KMS-11 (cell line): ENCODE measurements at regions not wholly inside any gene's neighbourhood (a gene's known extent, or its start where the extent isn't known, plus 50 kb on each side); places are given as distances from the start of the nearest gene placed in this dataset.

Source experiments
- H2AFZ ChIP-seq: fragments of 200-600 bp; sonication (generic); 2 replicates; pipeline ENCODE4 v1.6.1; 2016; ENCODE audit warnings: antibody characterized with exemption, mixed run types, low read depth
- H3K27ac ChIP-seq: fragments of 200-600 bp; sonication (generic); 2 replicates; pipeline ENCODE4 v1.6.1; 2016; ENCODE audit warnings: mild to moderate bottlenecking, mixed run types
- H3K27me3 ChIP-seq: fragments of 200-600 bp; sonication (generic); 2 replicates; pipeline ENCODE4 v1.6.1; 2017; ENCODE audit warnings: mild to moderate bottlenecking, low read depth, mixed run types, moderate library complexity; ENCODE audit not compliant: insufficient read depth
- H3K36me3 ChIP-seq: fragments of 200-600 bp; sonication (generic); 2 replicates; pipeline ENCODE4 v1.6.1; 2017; ENCODE audit warnings: mild to moderate bottlenecking, mixed run types; ENCODE audit not compliant: insufficient read depth
- H3K4me1 ChIP-seq: fragments of 200-600 bp; sonication (generic); 2 replicates; pipeline ENCODE4 v1.6.1; 2016; ENCODE audit warnings: mild to moderate bottlenecking, low read depth, mixed run types; ENCODE audit not compliant: poor library complexity, severe bottlenecking
- H3K4me2 ChIP-seq: fragments of 200-600 bp; sonication (generic); 2 replicates; pipeline ENCODE4 v1.7.0; 2016; ENCODE audit warnings: mild to moderate bottlenecking, mixed run types
- H3K4me3 ChIP-seq: fragments of 200-600 bp; sonication (generic); IDR thresholded peaks from 2 replicates; pipeline ENCODE4 v1.6.1; 2017; ENCODE audit warnings: low read depth, low read length, mixed read lengths; ENCODE audit not compliant: insufficient read depth
- H3K79me2 ChIP-seq: fragments of 200-600 bp; sonication (generic); 2 replicates; pipeline ENCODE4 v1.6.1; 2016; ENCODE audit warnings: low read depth, mixed run types; ENCODE audit not compliant: insufficient read depth
- H3K9ac ChIP-seq: fragments of 200-600 bp; sonication (generic); 2 replicates; pipeline ENCODE4 v1.6.1; 2016; ENCODE audit warnings: mild to moderate bottlenecking, mixed run types
- H4K20me1 ChIP-seq: fragments of 200-600 bp; sonication (generic); 2 replicates; pipeline ENCODE4 v1.6.1; 2016; ENCODE audit warnings: mild to moderate bottlenecking, mixed run types; ENCODE audit not compliant: insufficient read depth
- TF ChIP-seq, protein P1 (sequence below): fragments of 200-600 bp; sonication (generic); conservative IDR thresholded peaks from 2 replicates; pipeline ENCODE4 v1.6.1; 2017; ENCODE audit warnings: low read depth, mild to moderate bottlenecking, antibody characterized with exemption, low read length, moderate library complexity, mixed read lengths

DNA sequence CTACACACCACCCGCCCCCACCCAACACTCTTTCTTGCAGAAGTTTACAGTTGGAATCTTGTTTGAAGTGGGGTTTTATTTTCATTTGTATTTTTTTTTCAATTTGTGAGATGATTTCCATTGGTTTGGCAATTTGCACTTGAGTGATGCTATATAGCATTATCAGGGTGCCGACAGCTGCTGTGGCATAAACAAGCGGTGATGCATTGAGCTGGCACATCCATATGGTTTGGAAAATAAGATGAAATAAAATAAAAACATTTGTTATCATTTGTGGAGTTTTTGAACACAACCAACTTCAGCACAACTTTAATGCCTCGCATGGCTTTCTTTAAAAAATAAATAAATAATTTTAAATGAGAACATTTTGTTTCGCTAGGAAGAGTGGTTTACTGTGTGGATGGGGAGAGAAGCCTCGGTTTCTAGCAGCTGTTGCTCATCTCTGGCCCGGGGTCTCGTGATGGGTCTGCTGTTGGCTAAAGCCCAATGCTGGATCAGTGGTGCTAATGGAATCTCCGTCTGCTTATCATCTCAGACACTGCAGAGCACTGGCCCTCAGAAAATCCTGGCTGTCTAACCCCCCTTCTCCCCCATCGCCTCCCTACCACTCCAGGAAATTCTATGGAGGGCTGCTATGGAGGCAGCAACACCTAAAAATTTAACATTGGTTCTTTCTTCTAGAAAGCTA lies 192.3 kb upstream of the MAF start:
- no peak overlapping the region for H3K27ac ChIP-seq
- no peaks in the 10 kb centered on the region for H3K27me3 ChIP-seq
- no peaks in the 10 kb centered on the region for H3K36me3 ChIP-seq
- H3K9ac ChIP-seq, result no peak overlapping the region
- TF ChIP-seq, protein P1, sequence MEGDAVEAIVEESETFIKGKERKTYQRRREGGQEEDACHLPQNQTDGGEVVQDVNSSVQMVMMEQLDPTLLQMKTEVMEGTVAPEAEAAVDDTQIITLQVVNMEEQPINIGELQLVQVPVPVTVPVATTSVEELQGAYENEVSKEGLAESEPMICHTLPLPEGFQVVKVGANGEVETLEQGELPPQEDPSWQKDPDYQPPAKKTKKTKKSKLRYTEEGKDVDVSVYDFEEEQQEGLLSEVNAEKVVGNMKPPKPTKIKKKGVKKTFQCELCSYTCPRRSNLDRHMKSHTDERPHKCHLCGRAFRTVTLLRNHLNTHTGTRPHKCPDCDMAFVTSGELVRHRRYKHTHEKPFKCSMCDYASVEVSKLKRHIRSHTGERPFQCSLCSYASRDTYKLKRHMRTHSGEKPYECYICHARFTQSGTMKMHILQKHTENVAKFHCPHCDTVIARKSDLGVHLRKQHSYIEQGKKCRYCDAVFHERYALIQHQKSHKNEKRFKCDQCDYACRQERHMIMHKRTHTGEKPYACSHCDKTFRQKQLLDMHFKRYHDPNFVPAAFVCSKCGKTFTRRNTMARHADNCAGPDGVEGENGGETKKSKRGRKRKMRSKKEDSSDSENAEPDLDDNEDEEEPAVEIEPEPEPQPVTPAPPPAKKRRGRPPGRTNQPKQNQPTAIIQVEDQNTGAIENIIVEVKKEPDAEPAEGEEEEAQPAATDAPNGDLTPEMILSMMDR, result no peak
- no peaks in the 10 kb centered on the region for H4K20me1 ChIP-seq
- H3K79me2 ChIP-seq, result no peaks in the 10 kb centered on the region
- H3K4me2 ChIP-seq, result no peak overlapping the region
- no peak overlapping the region for H3K4me3 ChIP-seq
- no peak overlapping the region for H2AFZ ChIP-seq
- no peaks in the 10 kb centered on the region for H3K4me1 ChIP-seq

DNA sequence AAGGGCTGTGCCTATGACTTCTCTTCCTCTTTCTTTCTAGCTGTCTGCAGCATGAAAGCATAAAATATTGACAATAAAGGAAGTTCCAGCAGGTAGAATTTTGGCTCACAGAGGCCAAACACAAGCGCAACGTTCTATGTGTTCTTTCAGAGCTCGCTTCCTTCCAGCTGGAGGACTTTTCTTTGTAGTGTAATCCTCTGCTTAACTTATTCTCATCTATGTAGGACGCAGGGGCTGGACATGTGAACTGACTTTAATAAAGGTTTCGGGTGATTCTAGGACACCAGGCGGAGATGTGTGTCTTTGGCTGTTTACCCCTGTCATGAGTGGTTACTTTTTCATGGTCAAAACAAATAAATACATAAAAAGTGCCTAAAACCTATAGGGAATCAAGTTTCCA lies 191.5 kb upstream of the MAF start:
- Histone ChIP-seq H3K27me3 (no peaks in the 10 kb centered on the region), H3K79me2 (no peaks in the 10 kb centered on the region), H3K36me3 (no peaks in the 10 kb centered on the region), H4K20me1 (no peaks in the 10 kb centered on the region), H3K4me3 (no peak overlapping the region), H3K4me2 (no peak overlapping the region), H3K4me1 (no peaks in the 10 kb centered on the region), H3K9ac (no peak overlapping the region), H2AFZ (no peak overlapping the region), H3K27ac (no peak overlapping the region)
- TF ChIP-seq, protein P1, result no peak

DNA sequence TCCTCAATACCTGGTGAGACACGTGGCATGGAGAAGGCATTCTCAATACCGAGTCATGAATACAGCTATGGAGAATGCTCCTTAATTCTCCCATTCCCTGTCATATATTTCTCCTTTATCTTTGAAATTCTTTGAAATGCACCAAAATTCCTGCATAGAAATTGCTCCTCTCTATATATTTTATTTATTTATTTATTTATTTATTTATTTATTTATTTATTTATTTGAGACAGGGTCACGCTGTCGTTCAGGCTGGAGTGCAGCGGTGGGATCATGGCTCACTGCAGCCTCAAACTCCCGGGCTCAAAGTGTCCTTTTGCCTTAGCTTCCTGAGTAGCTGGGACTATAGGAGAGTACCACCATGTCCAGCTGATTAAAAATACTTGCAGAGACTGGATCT lies 190.3 kb upstream of the MAF start:
- H3K79me2 ChIP-seq, result no peaks in the 10 kb centered on the region
- TF ChIP-seq, protein P1, result no peak

DNA sequence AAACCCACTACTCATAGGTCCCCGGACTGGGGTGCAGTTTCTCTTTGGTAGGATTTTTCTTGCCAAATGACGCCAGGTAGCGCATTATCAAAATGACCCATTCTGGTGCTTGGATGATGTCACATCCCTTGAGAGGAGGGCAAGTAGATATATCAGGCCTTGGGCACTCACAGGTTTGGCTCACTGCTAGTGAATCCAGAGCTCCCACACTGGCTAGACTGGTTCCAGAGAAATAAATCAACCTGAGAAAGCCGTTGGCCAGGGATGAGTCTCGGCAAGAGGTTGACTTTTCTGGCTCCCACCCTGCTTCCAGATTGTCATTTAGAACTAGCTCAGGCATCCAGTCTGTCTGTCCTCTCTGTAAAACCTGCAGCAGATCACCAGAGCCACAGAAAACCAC lies 188.4 kb upstream of the MAF start:
- TF ChIP-seq, protein P1, result no peak
- H3K9ac ChIP-seq, result no peak overlapping the region
- no peaks in the 10 kb centered on the region for H3K79me2 ChIP-seq
- H3K27me3 ChIP-seq, result no peaks in the 10 kb centered on the region
- H3K4me1 ChIP-seq, result no peaks in the 10 kb centered on the region
- no peaks in the 10 kb centered on the region for H3K36me3 ChIP-seq
- no peak overlapping the region for H2AFZ ChIP-seq
- H3K27ac ChIP-seq, result no peak overlapping the region
- no peaks in the 10 kb centered on the region for H4K20me1 ChIP-seq
- no peak overlapping the region for H3K4me2 ChIP-seq
- no peak overlapping the region for H3K4me3 ChIP-seq

More for the DNA sequence above, 190.3 kb upstream of the MAF start:
- Histone ChIP-seq H3K27ac (no peak overlapping the region), H3K4me2 (no peak overlapping the region), H3K9ac (no peak overlapping the region), H4K20me1 (no peaks in the 10 kb centered on the region), H3K36me3 (no peaks in the 10 kb centered on the region), H3K4me1 (no peaks in the 10 kb centered on the region), H3K27me3 (no peaks in the 10 kb centered on the region), H2AFZ (no peak overlapping the region), H3K4me3 (no peak overlapping the region)
